GM19328 (cell line): ENCODE measurements at regions not wholly inside any gene's neighbourhood (a gene's known extent, or its start where the extent isn't known, plus 50 kb on each side); places are given as distances from the start of the nearest gene placed in this dataset.

Experiments
- ATAC-seq: cut with Tn5 transposase; IDR thresholded peaks from one replicate; pipeline ENCODE4 v1.9.1; 2021; ENCODE audit warnings: mild to moderate bottlenecking, moderate library complexity; ENCODE audit not compliant: unreplicated experiment

GRCh38 chr3:59451800-59452746 lies 402.2 kb upstream of the CFAP20DC start:
- peak; percentile 7 for ATAC-seq

- ATAC-seq: peak; percentile 96
Measured at GRCh38 chr3:59450946-59451763, 401.3 kb upstream of the CFAP20DC start.

GRCh38 chr3:59450437-59450836 lies 400.6 kb upstream of the CFAP20DC start:
- no peak for ATAC-seq

- ATAC-seq: no peak
Measured at GRCh38 chr3:59446775-59447465, 397.1 kb upstream of the CFAP20DC start.

GRCh38 chr3:59444676-59445075 lies 394.9 kb upstream of the CFAP20DC start:
- ATAC-seq: no peak

- no peak for ATAC-seq
Measured at GRCh38 chr3:59444294-59444671, 394.5 kb upstream of the CFAP20DC start.

- no peak for ATAC-seq
Measured at GRCh38 chr3:59443618-59444293, 393.9 kb upstream of the CFAP20DC start.

GRCh38 chr3:59442046-59442445 lies 392.2 kb upstream of the CFAP20DC start:
- ATAC-seq: no peak

- ATAC-seq: no peak
Measured at GRCh38 chr3:59440285-59441028, 390.6 kb upstream of the CFAP20DC start.

- no peak for ATAC-seq
Measured at GRCh38 chr3:59438492-59438891, 388.7 kb upstream of the CFAP20DC start.

- ATAC-seq: no peak
Measured at GRCh38 chr3:59436164-59436958, 386.5 kb upstream of the CFAP20DC start.

GRCh38 chr3:59433546-59433945 lies 383.7 kb upstream of the CFAP20DC start:
- ATAC-seq: no peak

GRCh38 chr3:59432665-59433064 lies 382.8 kb upstream of the CFAP20DC start:
- ATAC-seq: no peak

- no peak for ATAC-seq
Measured at GRCh38 chr3:59430341-59430740, 380.5 kb upstream of the CFAP20DC start.

GRCh38 chr3:59429198-59429597 lies 379.4 kb upstream of the CFAP20DC start:
- no peak for ATAC-seq

GRCh38 chr3:59426821-59427565 lies 377.2 kb upstream of the CFAP20DC start:
- ATAC-seq: no peak

- ATAC-seq: no peak
Measured at GRCh38 chr3:59425942-59426341, 376.1 kb upstream of the CFAP20DC start.

- ATAC-seq: no peak
Measured at GRCh38 chr3:59425371-59425770, 375.5 kb upstream of the CFAP20DC start.
